Activated CD4-positive, alpha-beta T cell treated with anti-CD3 and anti-CD28 coated beads for 1 hour (primary cell): ENCODE measurements at regions not wholly inside any gene's neighbourhood (a gene's known extent, or its start where the extent isn't known, plus 50 kb on each side); places are given as distances from the start of the nearest gene placed in this dataset.
"Not testable (repeated sequence)": the region's sequence is repeated elsewhere in the genome, so short reads cannot be mapped to it uniquely, and the experiment has no call there.

Experiments used
- DNase-seq: peaks from one replicate; pipeline ENCODE4 v3.0.0-alpha.2; 2020

DNA sequence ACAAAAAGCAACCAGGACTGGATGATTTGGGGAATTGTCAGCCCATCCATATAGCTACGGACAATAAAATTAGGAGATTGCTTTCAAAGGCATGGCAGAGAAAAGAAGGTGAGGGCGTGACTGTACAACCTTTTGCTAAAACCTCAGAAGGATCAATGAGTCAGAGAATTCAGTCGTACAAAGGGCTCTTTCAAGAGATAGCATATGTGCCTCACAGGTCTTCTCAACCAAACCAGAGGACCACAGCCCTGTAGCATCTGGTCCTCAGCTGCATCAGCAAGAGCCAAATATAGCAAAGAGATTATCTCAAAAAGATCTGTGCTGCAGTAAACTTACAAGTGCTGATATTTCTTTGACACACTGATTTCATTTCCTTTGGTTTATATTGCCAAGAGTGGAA, 149.9 kb upstream of the RAB6C start:
- DNase-seq: no peak

DNA sequence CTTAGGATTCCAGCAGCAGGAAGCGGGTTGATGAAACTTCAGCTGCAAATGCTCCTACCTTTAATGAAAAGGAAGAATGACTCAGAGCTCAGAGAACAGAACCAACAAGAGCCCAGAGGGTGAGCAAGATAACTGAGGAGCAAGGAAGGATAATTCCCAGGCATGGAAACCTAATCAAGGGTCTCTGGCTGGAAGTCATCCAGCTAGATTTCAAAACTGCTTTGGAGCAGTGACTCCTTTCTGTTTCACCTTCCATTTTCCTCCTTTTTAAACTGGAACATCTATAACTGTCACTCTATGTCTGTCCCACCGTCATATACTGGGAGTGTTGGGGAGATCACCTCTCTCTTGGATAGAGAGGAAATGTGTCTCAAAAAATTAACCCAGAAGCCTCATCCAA, 148.4 kb upstream of the RAB6C start:
- no peak for DNase-seq

DNA sequence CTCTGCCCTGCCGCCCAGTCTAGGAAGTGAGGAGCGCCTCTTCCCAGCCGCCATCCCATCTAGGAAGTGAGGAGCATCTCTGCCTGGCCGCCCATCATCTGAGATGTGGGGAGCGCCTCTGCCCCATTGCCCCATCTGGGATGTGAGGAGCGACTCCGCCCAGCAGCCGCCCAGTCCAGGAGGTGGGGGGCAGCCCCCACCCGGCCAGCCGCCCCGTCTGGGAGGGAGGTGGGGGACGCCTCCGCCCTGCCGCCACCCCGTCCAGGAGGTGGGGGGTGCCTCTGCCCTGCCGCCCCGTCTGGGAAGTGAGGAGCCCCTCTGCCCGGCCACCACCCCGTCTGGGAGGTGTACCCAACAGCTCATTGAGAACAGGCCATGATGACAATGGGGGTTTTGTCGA, 146.0 kb upstream of the RAB6C start:
- not testable (repeated sequence) for DNase-seq

DNA sequence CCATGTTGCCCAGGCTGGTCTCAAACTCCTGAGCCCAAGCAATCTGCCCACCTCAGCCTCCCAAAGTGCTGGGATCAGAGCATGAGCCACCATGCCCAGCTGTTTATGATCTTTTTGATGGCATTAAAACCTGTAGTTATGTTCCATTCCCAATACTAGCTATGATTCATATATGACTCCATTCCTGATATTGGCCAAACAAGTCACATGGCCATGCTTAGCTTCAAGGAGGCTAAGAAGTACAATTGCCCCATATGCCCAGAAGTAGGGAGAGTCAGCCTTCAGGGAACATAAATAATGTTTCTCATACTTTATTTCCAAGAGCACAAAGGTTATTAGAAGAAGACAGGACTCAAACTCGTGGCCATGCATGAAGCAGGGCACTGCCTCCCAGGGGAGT, 132.4 kb upstream of the RAB6C start:
- no peak for DNase-seq

DNA sequence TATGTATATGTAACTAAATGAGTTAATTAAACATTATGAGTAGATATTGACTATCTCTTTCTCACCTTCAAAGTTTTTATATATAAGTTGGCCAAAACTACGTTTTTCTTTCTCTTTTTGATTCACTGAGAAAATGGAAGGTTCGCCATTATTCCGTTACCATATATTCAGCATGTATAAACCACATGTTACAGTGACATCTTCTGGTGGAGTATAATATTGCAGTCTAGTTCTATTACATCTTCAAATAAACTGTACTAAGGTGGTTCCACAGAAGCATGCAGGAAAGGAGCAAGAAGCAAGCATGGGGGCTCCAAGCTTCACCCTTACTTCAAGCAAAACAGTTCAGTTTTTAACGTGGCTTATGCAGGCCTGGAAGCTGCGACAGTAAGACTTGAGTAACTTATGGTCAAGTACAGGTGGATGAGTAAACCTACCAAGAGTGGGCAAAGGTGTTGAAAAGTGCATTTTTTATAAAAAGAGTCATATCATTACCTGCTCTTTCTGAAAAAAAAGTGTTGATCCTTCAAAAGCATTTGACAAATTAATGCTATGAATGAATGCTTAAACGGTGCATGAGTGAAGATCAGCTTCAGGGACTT, 129.8 kb upstream of the RAB6C start:
- DNase-seq: no peak

DNA sequence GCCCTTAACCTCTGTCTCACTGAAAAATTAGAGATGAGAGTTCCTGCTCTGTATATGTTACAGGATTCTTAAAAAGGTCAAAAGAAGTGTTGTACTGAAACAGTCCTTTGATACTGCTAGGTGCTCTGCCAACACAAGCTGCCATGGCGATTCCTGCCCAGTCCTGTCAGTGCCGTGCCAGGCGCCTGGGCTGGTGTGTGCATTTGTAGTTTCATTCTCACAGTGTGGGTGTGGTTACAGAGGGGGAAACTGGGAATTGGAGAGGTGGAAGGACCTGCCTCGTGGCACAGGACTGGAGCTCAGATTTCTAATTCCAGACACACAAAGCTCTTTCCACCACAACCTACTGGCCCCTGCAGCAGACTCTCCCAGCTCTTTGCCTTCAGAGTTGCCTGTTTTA, 122.3 kb upstream of the RAB6C start:
- no peak for DNase-seq

DNA sequence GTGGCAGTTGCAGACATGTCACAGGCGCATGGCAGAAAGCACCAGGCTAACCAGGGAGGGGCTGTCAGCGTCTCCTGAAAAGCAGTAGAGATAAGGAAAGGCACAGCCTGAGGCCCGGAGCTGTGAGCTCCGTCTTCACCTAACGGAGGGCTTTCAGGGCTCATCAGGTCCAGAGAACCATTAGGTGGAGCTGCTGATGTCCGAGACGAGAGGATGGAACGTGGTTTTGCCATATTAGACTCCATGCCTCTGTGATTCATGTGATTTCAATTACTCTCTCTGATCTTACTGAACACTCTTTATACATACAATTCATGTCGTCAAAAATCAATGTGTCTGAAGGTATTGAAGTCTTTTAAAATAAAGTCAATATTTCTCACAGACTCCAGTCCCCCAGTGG, 120.3 kb upstream of the RAB6C start:
- DNase-seq: no peak

DNA sequence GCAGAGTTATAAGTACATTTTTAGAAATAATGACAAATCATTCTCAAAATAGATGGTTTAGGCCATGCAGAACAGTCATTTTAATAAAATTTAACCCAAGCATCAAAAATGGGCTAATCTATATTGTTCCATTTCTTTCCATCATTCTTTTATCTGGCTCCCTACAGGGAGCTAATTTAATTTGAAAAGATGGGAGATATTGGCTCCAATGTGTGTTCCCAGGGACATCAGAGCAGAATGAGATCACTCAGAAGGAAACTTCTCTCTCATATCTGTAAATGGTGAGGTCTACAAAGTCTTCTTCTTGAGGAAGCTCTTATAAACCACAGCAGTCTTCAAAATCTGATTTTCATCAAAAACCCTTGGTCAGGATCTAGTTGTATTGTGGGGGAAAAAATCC, 119.4 kb upstream of the RAB6C start:
- no peak for DNase-seq

DNA sequence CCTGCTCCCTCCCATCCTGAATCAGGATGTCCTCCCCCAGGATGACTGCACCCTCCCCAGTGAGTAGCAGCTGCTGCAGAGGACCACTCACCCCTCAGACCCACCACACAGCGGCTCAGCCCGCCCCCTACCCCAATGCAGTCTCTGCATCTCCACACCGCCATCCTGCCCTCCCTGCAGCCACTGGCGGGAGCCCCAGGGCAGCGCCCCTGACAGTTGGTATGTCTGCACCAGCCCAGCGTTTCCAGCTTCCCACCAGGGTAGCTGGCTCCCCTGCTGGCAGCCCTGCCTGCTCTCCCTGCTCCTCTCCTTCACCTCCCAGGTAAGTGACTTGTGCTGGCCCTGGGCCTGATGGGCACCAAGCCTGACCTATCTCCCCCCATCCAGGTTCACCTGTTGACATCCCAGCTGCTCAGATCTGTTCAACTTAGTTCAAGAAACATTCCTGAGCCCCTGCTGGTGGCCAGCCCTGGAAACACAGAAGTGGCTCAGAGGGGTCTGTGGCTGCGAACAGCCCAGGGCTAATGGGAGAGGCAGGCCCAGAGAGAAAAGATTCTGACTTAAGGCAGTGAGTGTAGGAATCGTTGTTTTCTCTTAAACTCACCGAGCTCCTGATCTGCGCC, 117.7 kb upstream of the RAB6C start:
- DNase-seq: no peak

DNA sequence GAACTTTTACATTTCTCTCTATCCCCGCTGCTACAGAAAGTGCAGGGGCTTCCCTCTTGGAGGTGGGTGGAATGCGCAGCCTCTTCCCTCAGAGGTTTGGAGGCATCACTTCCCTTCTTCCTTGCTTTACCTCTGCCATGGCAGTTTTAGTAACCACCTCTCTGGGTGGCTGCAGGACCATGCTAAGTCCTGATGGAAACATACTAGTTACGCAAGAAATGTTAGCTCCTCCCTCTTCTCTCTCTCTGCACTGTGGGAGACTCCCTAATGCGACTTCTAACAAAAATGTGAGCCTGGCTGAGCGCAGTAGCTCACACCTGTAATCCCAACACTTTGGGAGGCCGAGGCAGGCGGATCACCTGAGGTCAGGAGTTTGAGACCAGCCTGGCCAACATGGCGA, 116.8 kb upstream of the RAB6C start:
- no peak for DNase-seq

DNA sequence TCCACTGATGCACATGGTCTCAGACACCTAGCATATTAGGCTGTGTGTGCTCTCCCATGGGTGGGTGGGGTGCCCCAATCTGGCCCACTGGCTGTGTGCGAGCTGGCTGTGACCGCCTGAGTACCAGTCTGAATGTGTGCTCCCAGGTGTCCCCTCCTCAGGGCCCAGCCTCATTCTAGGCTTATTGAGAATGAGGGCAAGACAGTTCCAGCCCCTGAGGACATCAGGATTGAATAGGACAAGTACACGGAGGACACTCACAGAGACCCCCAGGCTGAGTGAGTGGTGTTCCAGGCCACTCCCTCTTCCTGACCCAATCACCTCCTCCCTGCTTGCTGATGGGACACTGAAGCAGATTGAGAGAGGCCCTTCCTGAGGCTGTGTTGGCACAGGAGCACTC, 116.1 kb upstream of the RAB6C start:
- no peak for DNase-seq

DNA sequence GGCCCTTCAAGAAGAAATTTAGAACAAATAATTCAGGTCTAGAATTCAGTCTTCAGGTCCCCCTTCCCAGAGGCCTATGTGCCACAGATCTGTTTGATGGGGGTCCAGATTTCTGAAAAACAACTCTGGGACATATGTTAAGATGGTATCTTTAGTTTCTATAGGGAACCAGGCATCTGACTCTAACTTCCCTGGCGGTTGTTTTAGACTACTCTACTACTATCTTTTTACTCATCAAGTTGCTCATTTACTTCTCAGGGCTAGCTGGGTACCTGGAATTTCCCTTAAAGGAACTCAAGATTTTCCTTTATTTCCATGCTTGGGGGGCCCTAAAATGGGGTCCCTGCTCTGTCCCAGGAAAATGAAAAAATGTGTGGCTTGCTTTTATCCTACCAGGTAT, 114.7 kb upstream of the RAB6C start:
- no peak for DNase-seq

DNA sequence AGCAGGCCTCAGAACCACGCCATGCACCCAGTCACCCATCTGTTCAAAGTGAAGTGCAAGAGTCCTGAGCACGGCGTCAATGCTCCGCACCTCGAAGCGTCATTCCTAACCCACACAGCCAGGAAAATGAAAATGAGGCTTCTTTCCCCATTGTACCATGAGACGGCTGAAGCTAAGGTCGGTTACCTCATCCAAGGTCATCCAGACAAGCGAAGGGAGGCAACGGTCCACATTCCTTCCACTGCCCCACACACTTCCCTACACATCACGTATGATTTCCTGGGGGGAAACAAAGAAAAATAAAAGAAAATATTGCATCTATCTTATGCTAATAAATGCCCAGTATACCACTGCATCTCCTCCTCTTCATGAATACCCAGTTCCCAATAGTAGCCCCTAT, 113.5 kb upstream of the RAB6C start:
- DNase-seq: no peak

DNA sequence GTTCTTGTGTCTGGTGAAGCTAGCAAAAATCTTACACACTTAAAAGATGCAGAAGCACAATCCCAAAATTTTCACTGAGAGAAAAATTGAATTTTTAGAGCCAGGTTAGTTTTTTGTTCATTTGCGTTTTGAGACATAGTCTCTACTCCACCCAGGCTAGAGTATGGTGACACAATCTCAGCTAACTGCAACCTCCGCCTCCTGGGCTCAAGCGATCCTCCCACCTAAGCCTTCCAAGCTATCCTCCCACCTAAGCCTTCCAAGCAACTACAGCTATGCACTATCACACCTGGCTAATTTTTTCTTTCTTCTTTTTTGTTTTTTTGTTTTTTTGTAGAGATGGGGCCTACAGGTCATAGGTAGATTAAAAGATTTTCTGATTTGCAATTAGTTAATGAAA, 113.1 kb upstream of the RAB6C start:
- no peak for DNase-seq

DNA sequence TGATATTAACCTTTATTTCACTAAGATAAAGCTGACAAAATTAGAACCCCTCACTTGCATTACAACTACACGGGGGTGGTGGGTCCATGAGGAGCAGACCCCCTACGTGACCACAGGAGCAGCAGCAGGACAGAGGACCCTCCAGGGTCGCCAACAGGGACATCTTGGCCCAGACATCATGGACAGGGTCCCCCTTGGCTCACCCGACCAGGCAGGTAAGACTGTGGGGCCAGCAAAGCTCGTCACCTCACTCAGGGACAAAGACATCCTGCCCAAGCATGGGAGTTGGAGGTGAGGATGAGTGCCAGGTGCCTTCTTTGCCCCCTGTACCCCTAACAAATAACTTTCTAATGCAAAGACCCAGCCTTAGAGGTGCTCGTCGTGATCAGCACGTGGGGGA, 111.3 kb upstream of the RAB6C start:
- DNase-seq: no peak

DNA sequence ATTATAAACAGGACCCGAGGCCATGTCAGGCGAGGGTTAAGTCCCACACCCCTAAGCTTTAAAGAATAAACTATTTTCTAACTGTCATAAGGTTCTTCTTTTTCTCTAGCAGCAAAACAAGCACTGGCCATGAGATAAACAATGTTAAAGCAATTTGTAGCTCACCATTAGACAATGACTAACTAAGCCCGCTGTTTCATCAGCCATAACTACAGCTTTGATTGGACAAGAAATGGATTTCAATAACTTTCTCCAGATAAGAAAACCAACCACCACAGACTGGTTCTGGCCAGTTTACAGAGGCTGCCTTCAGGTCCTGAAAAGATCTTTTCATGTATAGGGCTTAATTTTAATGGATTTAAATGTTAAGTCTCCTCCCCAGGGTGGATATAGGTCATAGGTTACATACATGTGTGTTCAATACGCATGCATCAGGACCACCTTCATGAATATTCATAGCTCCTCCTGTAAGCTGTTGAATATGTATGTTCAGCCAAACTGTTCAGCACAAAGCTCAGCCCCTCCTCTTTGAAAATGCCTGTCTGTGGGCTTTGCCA, 108.7 kb upstream of the RAB6C start:
- DNase-seq: no peak

DNA sequence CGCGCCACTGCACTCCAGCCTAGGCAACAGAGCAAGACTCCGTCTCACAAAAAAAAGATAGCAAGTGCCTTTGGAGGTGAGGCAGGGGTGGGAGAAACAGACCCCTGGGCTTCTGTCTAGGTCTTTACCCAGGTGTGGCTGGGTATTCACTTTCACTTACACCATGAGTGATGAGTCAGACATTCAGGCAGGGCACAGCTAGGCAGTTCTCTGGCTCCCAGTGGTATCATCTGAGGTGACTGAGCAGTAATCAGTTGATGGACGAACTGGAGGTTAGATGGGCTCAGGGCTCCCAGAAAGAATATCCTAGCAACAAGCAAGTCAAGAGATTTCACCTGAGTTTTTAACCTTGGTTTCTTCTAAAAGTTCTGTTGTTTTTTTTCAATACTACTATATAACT, 107.0 kb upstream of the RAB6C start:
- DNase-seq: no peak

DNA sequence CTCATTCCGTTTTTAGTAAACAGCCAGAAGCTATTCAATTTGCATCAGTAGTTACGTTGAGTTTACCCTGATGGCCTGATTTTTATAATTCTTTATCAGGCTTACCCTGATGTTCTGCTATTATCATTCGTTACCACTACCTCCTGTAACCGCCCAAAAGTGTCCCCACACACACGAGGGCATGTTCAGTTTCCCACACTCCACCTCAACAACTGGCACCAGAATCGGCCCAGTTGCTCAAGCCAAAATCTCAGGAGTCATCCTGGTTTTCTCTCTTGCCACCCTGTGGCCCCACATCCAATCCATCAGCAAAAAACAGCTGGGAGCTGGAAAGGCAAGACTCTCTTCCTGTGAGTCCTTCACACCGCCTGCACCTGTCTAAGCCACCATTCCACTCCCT, 102.9 kb upstream of the RAB6C start:
- DNase-seq: no peak

DNA sequence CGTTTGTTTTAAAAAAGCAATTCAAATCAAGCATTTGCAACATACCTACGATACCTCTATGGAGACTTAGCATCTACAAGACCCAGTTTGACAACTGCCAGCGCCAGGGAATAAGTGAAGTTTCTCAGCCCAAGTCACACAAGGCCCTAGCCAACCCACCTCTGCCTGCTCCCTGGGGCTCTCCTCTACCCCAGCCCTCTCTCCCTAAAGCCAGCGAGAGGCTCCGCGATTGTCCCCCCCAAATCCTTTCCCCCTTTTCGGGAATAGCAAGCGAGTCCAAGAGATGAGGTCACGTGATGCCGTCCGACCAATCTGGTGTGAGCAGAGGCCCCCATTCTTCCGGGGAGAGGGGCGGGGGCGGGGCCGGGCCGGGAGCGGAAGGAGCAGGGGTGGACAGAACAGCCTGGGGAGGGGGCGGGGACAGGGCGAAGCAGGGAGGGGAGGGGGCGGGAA, 102.2 kb upstream of the RAB6C start:
- peak; percentile 72 for DNase-seq

DNA sequence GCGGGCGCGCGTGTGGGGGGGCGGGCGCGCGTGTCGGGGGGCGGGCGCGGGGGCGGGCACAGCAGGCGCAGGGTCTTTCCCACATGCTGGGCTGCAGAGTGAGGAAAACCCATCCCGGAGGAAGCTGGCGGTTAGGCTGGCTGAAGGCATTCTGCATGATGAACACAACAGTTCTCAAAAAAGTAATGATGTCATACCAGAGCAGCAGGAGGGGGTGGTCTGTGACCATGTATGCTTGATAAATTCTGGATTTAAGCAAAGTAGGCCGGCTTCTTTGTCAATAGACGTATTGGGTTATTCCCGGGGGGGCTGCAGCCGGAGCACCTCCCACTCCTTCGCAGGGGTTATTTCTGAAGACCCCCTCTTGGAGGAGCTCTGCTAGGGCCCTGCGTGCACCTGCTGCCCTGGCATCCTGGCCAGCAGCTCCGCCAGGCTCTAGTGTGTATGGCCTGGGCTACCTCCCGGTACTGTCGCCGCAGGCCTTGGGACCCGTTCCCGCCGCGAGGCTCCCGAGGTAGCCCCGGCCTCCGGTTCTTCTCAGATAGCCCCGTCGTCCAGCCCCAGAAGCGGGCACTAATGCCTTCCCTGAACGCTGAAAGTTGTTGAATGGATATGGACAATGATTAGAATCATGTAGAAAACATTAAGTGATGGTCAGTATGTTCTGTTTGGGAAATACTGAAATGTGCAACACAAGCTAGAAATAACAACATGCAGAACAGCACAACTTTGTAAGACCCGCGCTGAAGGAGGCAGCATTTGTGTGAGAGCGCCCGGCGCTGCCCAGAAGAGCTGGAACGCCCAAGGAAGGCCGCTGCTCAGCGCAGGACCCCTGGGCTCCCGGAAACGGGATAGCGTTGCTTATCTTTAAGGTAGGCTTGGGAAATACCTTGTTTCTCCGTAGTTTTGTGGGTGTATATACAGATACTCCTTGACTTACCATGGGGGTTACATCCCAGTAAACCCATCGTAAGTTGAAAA, 101.4 kb upstream of the RAB6C start:
- DNase-seq: no peak

DNA sequence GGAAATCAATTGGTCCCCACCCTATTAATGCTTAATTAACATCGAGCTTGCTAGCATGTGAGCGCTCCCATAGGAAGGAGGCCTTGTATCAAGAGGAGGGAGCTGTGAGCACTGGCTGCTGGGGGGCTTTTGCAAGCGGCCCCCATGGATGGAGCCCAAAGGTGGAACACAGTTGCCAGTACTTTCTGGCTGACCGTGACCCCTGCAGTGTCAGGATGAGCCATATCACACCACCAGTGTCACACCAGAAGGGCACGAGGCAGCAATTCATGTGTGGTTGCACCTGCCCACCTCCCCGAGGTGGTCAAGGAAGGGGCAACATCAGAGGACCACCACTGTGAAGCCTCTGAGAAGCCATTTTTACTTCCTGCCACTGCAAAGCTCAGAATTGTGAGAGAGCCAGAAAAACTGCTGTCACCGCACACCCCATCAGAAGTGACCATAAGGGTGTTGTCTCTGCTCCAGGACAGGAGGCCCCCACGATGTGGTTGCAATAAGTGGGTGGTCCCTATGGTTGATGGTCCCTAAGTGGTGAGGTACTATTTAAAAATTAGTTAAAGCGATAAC, 99.8 kb upstream of the RAB6C start:
- DNase-seq: no peak

DNA sequence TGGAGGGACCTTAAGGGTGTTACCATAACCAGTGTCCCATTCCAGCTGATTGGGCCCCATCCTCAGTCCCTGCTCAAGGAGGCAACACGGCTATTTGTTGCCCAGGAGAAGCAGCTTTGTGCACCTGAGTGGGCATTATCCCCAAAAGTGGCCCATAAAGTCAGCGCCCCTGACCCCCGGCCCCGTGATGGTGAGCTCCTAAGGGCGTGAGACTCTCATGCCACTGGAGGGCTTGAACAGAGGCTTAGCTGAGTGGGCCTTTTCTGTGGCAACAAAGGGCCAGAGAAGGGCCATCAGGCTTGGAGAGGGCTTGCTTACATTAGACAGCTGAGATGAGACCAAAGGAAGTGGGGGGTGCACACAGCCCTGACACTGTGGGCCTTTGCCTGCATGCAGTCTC, 99.2 kb upstream of the RAB6C start:
- DNase-seq: no peak

DNA sequence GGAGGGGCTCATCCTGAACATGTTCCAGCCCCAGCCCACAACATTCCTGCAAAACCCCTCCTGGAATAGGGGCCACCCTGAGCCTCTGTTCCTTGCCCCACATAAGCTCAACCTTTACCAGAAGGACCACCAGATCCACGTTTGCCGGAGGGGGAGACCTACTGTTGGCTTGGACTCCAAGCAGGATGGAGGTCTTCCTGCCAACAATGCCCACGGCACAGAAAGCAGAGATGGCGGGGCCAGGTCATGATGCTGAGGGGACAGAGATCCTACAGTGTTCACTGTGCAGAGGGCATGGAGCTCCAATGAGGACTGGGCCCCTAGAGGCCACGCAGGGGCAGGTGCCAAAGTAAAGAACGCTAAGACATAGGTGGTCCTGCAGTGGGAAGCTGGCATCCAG, 98.5 kb upstream of the RAB6C start:
- DNase-seq: no peak
